Osteocyte (in vitro differentiated cells): ENCODE measurements at regions not wholly inside any gene's neighbourhood (a gene's known extent, or its start where the extent isn't known, plus 50 kb on each side); places are given as distances from the start of the nearest gene placed in this dataset.
A peak's percentile ranks its signal among the peaks of the same experiment; 100 is the strongest.

Experiments
- DNase-seq: peaks from one replicate; pipeline ENCODE4 v3.0.0; 2021; ENCODE audit warnings: mixed read lengths; ENCODE audit not compliant: unreplicated experiment; ENCODE audit errors: extremely low spot score
- H3K27ac Mint-ChIP-seq: one replicate; pipeline ENCODE4 v1.8.0; 2021; ENCODE audit warnings: mild to moderate bottlenecking, mixed read lengths; ENCODE audit not compliant: unreplicated experiment
- H3K27me3 Mint-ChIP-seq: one replicate; pipeline ENCODE4 v1.8.0; 2021; ENCODE audit warnings: mixed read lengths; ENCODE audit not compliant: unreplicated experiment
- H3K36me3 Mint-ChIP-seq: one replicate; pipeline ENCODE4 v1.8.0; 2021; ENCODE audit warnings: mixed read lengths; ENCODE audit not compliant: unreplicated experiment
- H3K4me1 Mint-ChIP-seq: one replicate; pipeline ENCODE4 v1.8.0; 2021; ENCODE audit warnings: mixed read lengths; ENCODE audit not compliant: unreplicated experiment
- H3K4me3 Mint-ChIP-seq: one replicate; pipeline ENCODE4 v1.8.0; 2021; ENCODE audit warnings: mild to moderate bottlenecking, moderate library complexity, mixed read lengths; ENCODE audit not compliant: unreplicated experiment
- H3K9me3 Mint-ChIP-seq: one replicate; pipeline ENCODE4 v1.8.0; 2021; ENCODE audit warnings: mixed read lengths; ENCODE audit not compliant: unreplicated experiment
- TF ChIP-seq, protein P1 (sequence below): fragments of 200-600 bp; sonication (generic); IDR thresholded peaks from 2 replicates; pipeline ENCODE4 v1.5.0; 2021; ENCODE audit warnings: antibody characterized with exemption, mild to moderate bottlenecking, moderate library complexity

GRCh38 chr4:126582737-126583136, 1050.0 kb upstream of the INTU start:
- Mint-ChIP-seq H3K4me1 (no peaks in the 10 kb centered on the region), H3K27ac (no peak overlapping the region), H3K9me3 (peaks cover 23% of the 10 kb centered on the region), H3K36me3 (peaks cover 3% of the 10 kb centered on the region), H3K4me3 (no peak overlapping the region), H3K27me3 (no peaks in the 10 kb centered on the region)
- no peak for DNase-seq
- TF ChIP-seq, protein P1, sequence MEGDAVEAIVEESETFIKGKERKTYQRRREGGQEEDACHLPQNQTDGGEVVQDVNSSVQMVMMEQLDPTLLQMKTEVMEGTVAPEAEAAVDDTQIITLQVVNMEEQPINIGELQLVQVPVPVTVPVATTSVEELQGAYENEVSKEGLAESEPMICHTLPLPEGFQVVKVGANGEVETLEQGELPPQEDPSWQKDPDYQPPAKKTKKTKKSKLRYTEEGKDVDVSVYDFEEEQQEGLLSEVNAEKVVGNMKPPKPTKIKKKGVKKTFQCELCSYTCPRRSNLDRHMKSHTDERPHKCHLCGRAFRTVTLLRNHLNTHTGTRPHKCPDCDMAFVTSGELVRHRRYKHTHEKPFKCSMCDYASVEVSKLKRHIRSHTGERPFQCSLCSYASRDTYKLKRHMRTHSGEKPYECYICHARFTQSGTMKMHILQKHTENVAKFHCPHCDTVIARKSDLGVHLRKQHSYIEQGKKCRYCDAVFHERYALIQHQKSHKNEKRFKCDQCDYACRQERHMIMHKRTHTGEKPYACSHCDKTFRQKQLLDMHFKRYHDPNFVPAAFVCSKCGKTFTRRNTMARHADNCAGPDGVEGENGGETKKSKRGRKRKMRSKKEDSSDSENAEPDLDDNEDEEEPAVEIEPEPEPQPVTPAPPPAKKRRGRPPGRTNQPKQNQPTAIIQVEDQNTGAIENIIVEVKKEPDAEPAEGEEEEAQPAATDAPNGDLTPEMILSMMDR: no peak

GRCh38 chr4:126583509-126583908, 1049.2 kb upstream of the INTU start:
- no peaks in the 10 kb centered on the region for H3K4me1 Mint-ChIP-seq
- H3K36me3 Mint-ChIP-seq: peaks cover 3% of the 10 kb centered on the region
- no peak overlapping the region for H3K4me3 Mint-ChIP-seq
- H3K9me3 Mint-ChIP-seq: peaks cover 25% of the 10 kb centered on the region
- no peak overlapping the region for H3K27ac Mint-ChIP-seq
- TF ChIP-seq, protein P1: peak; percentile 16
- no peak for DNase-seq
- H3K27me3 Mint-ChIP-seq: no peaks in the 10 kb centered on the region

GRCh38 chr4:126591583-126591982, 1041.2 kb upstream of the INTU start:
- Mint-ChIP-seq H3K27ac (peak overlapping the region; percentile 51), H3K4me3 (no peak overlapping the region), H3K27me3 (no peaks in the 10 kb centered on the region), H3K9me3 (peaks cover 21% of the 10 kb centered on the region), H3K4me1 (peaks cover 22% of the 10 kb centered on the region), H3K36me3 (peaks cover 5% of the 10 kb centered on the region)
- no peak for DNase-seq
- TF ChIP-seq, protein P1: no peak

DNA sequence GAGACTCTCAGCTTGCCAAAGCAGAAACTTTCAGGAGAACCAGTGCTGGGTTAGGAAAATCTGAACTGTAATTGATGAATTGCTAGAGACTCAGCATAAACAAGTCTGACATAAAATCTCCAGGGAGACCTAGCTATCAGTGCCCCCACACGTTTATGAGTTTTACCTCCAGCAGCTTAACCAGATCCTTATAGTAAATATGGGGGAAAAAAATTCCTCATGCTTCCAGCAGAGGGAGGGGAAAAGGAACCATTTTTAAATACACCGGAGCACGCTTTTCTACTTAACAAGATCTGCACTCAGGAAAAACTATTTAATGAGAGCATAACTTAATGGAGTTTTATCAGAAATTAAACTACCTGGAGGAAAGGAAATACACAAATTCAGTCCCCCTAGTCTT, 1040.7 kb upstream of the INTU start:
- no peak for DNase-seq
- TF ChIP-seq, protein P1: peak; percentile 47
- Mint-ChIP-seq H3K27me3 (no peaks in the 10 kb centered on the region), H3K27ac (peak overlapping the region; percentile 51), H3K4me1 (peaks cover 22% of the 10 kb centered on the region), H3K9me3 (peaks cover 21% of the 10 kb centered on the region), H3K4me3 (no peak overlapping the region), H3K36me3 (peaks cover 5% of the 10 kb centered on the region)

DNA sequence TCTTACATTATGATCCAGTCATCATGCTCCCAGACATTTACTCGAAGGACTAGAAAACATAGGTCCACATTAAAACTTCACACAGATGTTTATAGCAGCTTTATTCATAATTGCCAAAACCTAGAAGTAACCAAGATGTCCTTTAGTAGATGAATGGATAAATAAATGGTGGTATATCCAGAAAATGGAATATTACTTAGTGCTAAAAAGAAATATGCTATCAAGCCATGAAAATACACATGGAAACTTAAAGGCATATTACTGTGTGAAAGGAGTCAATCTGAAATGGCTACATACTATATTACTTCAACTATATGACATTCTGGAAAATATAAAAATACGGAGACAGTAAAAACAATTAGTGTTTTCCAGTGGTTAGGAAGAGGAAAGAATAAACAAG, 1039.1 kb upstream of the INTU start:
- Mint-ChIP-seq H3K4me3 (no peak overlapping the region), H3K27me3 (no peaks in the 10 kb centered on the region)
- TF ChIP-seq, protein P1: no peak

More for the DNA sequence above, 1039.1 kb upstream of the INTU start:
- H3K9me3 Mint-ChIP-seq: peaks cover 14% of the 10 kb centered on the region
- DNase-seq: no peak
- H3K36me3 Mint-ChIP-seq: peaks cover 4% of the 10 kb centered on the region
- H3K27ac Mint-ChIP-seq: no peak overlapping the region
- peaks cover 22% of the 10 kb centered on the region for H3K4me1 Mint-ChIP-seq
